IMR-90 (cell line): ENCODE measurements at regions not wholly inside any gene's neighbourhood (a gene's known extent, or its start where the extent isn't known, plus 50 kb on each side); places are given as distances from the start of the nearest gene placed in this dataset.

Source experiments
- ATAC-seq: fragments of 200-7000 bp; cut with Tn5 transposase; 2 replicates; pipeline ENCODE4 v1.9.1; 2020; ENCODE audit warnings: low read depth, mild to moderate bottlenecking, moderate library complexity
- BruUV-seq: library from RNA; stranded (reverse); fragments of 400-500 nt; replicated peaks from 2 replicates; lab custom pipeline; 2021; lab: Mats Ljungman, UMichigan
- CTCF ChIA-PET: fragments of 300-600 bp; formaldehyde crosslinking; extraction: SDS; loops from one replicate; lab custom pipeline; 2021; ENCODE audit warnings: antibody characterized with exemption; lab: Yijun Ruan, JAX
- POLR2A ChIA-PET: fragments of 300-600 bp; sonication (Branson Sonifier 250); formaldehyde crosslinking; loops from one replicate; lab custom pipeline; 2022; ENCODE audit warnings: antibody characterized with exemption; ENCODE audit not compliant: unreplicated experiment; lab: Charles Lee
- DNase-seq: peaks from one replicate; pipeline ENCODE4 v3.0.0; 2013
- H2AFZ ChIP-seq: replicated peaks from 2 replicates; pipeline ENCODE3; 2013; ENCODE audit warnings: low read length, mild to moderate bottlenecking; ENCODE audit not compliant: poor library complexity
- H2AK5ac ChIP-seq: 2 replicates; pipeline ENCODE4 v1.6.1; 2013; ENCODE audit warnings: low read depth, low read length, inconsistent platforms
- H2AK9ac ChIP-seq: replicated peaks from 2 replicates; pipeline ENCODE3; 2013; ENCODE audit warnings: mild to moderate bottlenecking, low read depth, low read length, moderate library complexity; ENCODE audit not compliant: poor library complexity
- H2BK120ac ChIP-seq: 2 replicates; pipeline ENCODE4 v1.6.1; 2013; ENCODE audit warnings: low read depth, low read length, inconsistent platforms
- H2BK15ac ChIP-seq: 3 replicates; pipeline ENCODE4 v1.6.1; 2013; ENCODE audit warnings: low read depth, low read length, inconsistent platforms
- H2BK20ac ChIP-seq: 2 replicates; pipeline ENCODE4 v1.6.1; 2013; ENCODE audit warnings: low read depth, mild to moderate bottlenecking, inconsistent platforms, low read length, moderate library complexity
- H2BK5ac ChIP-seq: 2 replicates; pipeline ENCODE4 v1.6.1; 2013; ENCODE audit warnings: mild to moderate bottlenecking, low read depth, low read length, inconsistent platforms; ENCODE audit not compliant: poor library complexity, severe bottlenecking
- H3K14ac ChIP-seq: replicated peaks from 2 replicates; pipeline ENCODE4 v1.6.1; 2013; ENCODE audit warnings: low read depth, low read length, inconsistent platforms
- H3K18ac ChIP-seq: 2 replicates; pipeline ENCODE4 v1.6.1; 2013; ENCODE audit warnings: low read depth, low read length, control low read depth
- H3K23ac ChIP-seq: 2 replicates; pipeline ENCODE4 v1.6.1; 2013; ENCODE audit warnings: low read depth, low read length, inconsistent platforms
- H3K27ac ChIP-seq: 2 replicates; pipeline ENCODE4 v1.5.1; 2013; ENCODE audit warnings: mild to moderate bottlenecking, control low read depth, low read length; ENCODE audit not compliant: insufficient read depth
- H3K27me3 ChIP-seq: 2 replicates; pipeline ENCODE4 v1.6.1; 2013; ENCODE audit warnings: low read length; ENCODE audit not compliant: control insufficient read depth, insufficient read depth
- H3K36me3 ChIP-seq: 2 replicates; pipeline ENCODE4 v1.6.1; 2013; ENCODE audit warnings: low read length, mixed read lengths; ENCODE audit not compliant: control insufficient read depth, insufficient read depth
- H3K4ac ChIP-seq: 2 replicates; pipeline ENCODE4 v1.6.1; 2013; ENCODE audit warnings: low read depth, low read length, inconsistent platforms
- H3K4me1 ChIP-seq: 2 replicates; pipeline ENCODE4 v1.6.1; 2013; ENCODE audit warnings: low read length, mixed read lengths; ENCODE audit not compliant: control insufficient read depth, insufficient read depth
- H3K4me2 ChIP-seq: 2 replicates; pipeline ENCODE4 v1.6.1; 2013; ENCODE audit warnings: low read depth, mild to moderate bottlenecking, control low read depth, low read length, moderate library complexity
- H3K4me3 ChIP-seq: 2 replicates; pipeline ENCODE4 v1.5.1; 2013; ENCODE audit warnings: low read depth, mild to moderate bottlenecking, control low read depth, low read length, moderate library complexity; ENCODE audit not compliant: insufficient read depth
- H3K56ac ChIP-seq: 2 replicates; pipeline ENCODE4 v1.6.1; 2013; ENCODE audit warnings: low read length, inconsistent platforms; ENCODE audit not compliant: insufficient read depth; ENCODE audit errors: extremely low read depth
- H3K79me1 ChIP-seq, 2 experiments: 2 replicates each; pipeline ENCODE4 v1.6.1; 2013; ENCODE audit warnings: low read length in 2 of 2, inconsistent platforms in 1 of 2, low read depth in 1 of 2
- H3K9ac ChIP-seq: 2 replicates; pipeline ENCODE4 v1.6.1; 2013; ENCODE audit warnings: low read depth, low read length, control low read depth
- H3K9me1 ChIP-seq: 2 replicates; pipeline ENCODE4 v1.6.1; 2013; ENCODE audit warnings: low read length, inconsistent platforms; ENCODE audit not compliant: insufficient read depth
- H3K9me3 ChIP-seq: 2 replicates; pipeline ENCODE4 v1.6.1; 2013; ENCODE audit warnings: low read length; ENCODE audit not compliant: control insufficient read depth, insufficient read depth
- H4K20me1 ChIP-seq: 2 replicates; pipeline ENCODE4 v1.6.1; 2013; ENCODE audit warnings: low read length, inconsistent platforms; ENCODE audit not compliant: insufficient read depth
- H4K5ac ChIP-seq: 2 replicates; pipeline ENCODE4 v1.6.1; 2013; ENCODE audit warnings: mild to moderate bottlenecking, low read depth, low read length, control low read depth
- H4K8ac ChIP-seq, 2 experiments: 2 replicates each; pipeline ENCODE4 v1.6.1; 2013; ENCODE audit warnings: low read depth in 2 of 2, low read length in 2 of 2, control low read depth in 1 of 2, inconsistent platforms in 1 of 2
- H4K91ac ChIP-seq: 2 replicates; pipeline ENCODE4 v1.6.1; 2013; ENCODE audit warnings: low read depth, low read length, inconsistent platforms; ENCODE audit not compliant: insufficient read depth
- BHLHE40 ChIP-seq: fragments of 150-350 bp; IDR thresholded peaks from 2 replicates; pipeline ENCODE4 v1.6.1; 2016; ENCODE audit warnings: mild to moderate bottlenecking, low read depth, low read length
- CHD1 ChIP-seq: IDR thresholded peaks from 2 replicates; pipeline ENCODE4 v1.6.1; 2012; ENCODE audit warnings: low read depth, low read length, improper control_type of control experiment
- MAFK ChIP-seq: IDR thresholded peaks from 2 replicates; pipeline ENCODE4 v1.6.1; 2012; ENCODE audit warnings: low read depth, low read length, improper control_type of control experiment
- MAZ ChIP-seq: IDR thresholded peaks from 2 replicates; pipeline ENCODE4 v1.6.1; 2012; ENCODE audit warnings: low read depth, mild to moderate bottlenecking, low read length, improper control_type of control experiment, moderate library complexity, borderline replicate concordance
- MXI1 ChIP-seq: IDR thresholded peaks from 2 replicates; pipeline ENCODE4 v1.6.1; 2012; ENCODE audit warnings: low read depth, mild to moderate bottlenecking, low read length, moderate library complexity, borderline replicate concordance
- NFE2L2 ChIP-seq: fragments of 150-350 bp; IDR thresholded peaks from 2 replicates; pipeline ENCODE4 v1.6.1; 2016; ENCODE audit warnings: low read depth, mild to moderate bottlenecking, low read length
- RAD21 ChIP-seq: IDR thresholded peaks from 2 replicates; pipeline ENCODE4 v1.6.1; 2012; ENCODE audit warnings: low read length, improper control_type of control experiment
- RCOR1 ChIP-seq: IDR thresholded peaks from 2 replicates; pipeline ENCODE4 v1.6.1; 2012; ENCODE audit warnings: mild to moderate bottlenecking, low read length, improper control_type of control experiment; ENCODE audit not compliant: insufficient replicate concordance
- SMC3 ChIP-seq: fragments of 150-350 bp; IDR thresholded peaks from 2 replicates; pipeline ENCODE4 v1.6.1; 2016; ENCODE audit warnings: low read depth, mild to moderate bottlenecking, antibody characterized with exemption, low read length, moderate library complexity
- USF2 ChIP-seq: fragments of 150-350 bp; IDR thresholded peaks from 2 replicates; pipeline ENCODE4 v1.6.1; 2017; ENCODE audit warnings: mild to moderate bottlenecking, antibody characterized with exemption, low read length, low read depth
- WGBS, 2 experiments: methylation state at CpG; one replicate each; pipeline versions ENCODE4 v1.1.5 to v1.1.7; 2013; ENCODE audit warnings: missing lambda C conversion rate in 2 of 2; ENCODE audit not compliant: insufficient read length in 1 of 2; ENCODE audit errors: extremely low coverage in 2 of 2; 5-methylcytosine and 5-hydroxymethylcytosine counted together
- dilution Hi-C: fragments of 300-500 bp; cut with HindIII; formaldehyde crosslinking; loops from one replicate; pipeline ENCODE4 v1.14.3; 2018; ENCODE audit warnings: low sequenced_read_pairs; ENCODE audit not compliant: unreplicated experiment
- in situ Hi-C: fragments of 300-500 bp; cut with MboI; formaldehyde crosslinking; loops from 3 replicates; pipeline ENCODE4 v1.14.3; 2019; ENCODE audit warnings: low sequenced_read_pairs, inconsistent platforms, mixed read lengths
- intact Hi-C: fragments of 100-400 bp; cut with micrococcal nuclease; formaldehyde crosslinking; loops from 2 replicates; pipeline ENCODE4 v1.10.0; 2022

GRCh38 chr2:181779288-181780021, 99.1 kb upstream of the NEUROD1 start:
- no peak overlapping the region for H3K27ac ChIP-seq
- H2BK20ac ChIP-seq = peak overlapping the region; percentile 7; the same call in 1 of the 2 replicates
- H3K9me3 ChIP-seq = no peaks in the 10 kb centered on the region
- no peak overlapping the region; the same call in 1 of the 2 replicates for H3K23ac ChIP-seq
- DNase-seq = no peak
- TF ChIP-seq RAD21 (no peak), RCOR1 (no peak), NFE2L2 (no peak), MXI1 (no peak), SMC3 (no peak), MAFK (no peak), CHD1 (no peak), USF2 (no peak), MAZ (no peak), BHLHE40 (no peak)
- BruUV-seq = no TSS peak
- ChIA-PET POLR2A (no interaction called here), CTCF (interaction anchor here (0.6 to 0.7 kb wide), 2 partner anchors 36 to 869 kb away, joined by 3 to 5 read pairs; no protein-coding TSS in a partner anchor)
- H2AK5ac ChIP-seq = peak overlapping the region; percentile 75
- dilution Hi-C loops = no loop called here
- peak overlapping the region in 1 of 2 experiments; percentile 48; a peak in 3 of 4 replicates for H4K8ac ChIP-seq
- no CpG with 5 or more reads among the region's 2 CpGs for WGBS, 2 experiments
- peak overlapping the region; percentile 42; the same call in 1 of the 2 replicates for H4K5ac ChIP-seq
- no peak overlapping the region for H2AFZ ChIP-seq
- peak overlapping the region; percentile 70; the same call in 1 of the 2 replicates for H3K18ac ChIP-seq
- no peaks in the 10 kb centered on the region for H3K36me3 ChIP-seq
- no peaks in the 10 kb centered on the region for H3K79me1 ChIP-seq
- peak overlapping the region; percentile 19; the same call in 1 of the 2 replicates for H4K91ac ChIP-seq
- no peaks in the 10 kb centered on the region for H3K9me1 ChIP-seq
- no peak overlapping the region for H3K4me2 ChIP-seq
- no peak overlapping the region for H3K4me3 ChIP-seq
- H2AK9ac ChIP-seq = no peak overlapping the region
- no peaks in the 10 kb centered on the region for H4K20me1 ChIP-seq
- H3K4me1 ChIP-seq = peaks cover 13% of the 10 kb centered on the region; the same call in 1 of the 2 replicates
- H3K9ac ChIP-seq = no peak overlapping the region
- H3K4ac ChIP-seq = peak overlapping the region; percentile 65; the same call in 1 of the 2 replicates
- H3K14ac ChIP-seq = peak overlapping the region; percentile 55
- in situ Hi-C loops = no loop called here
- no peak overlapping the region for H3K56ac ChIP-seq
- H3K27me3 ChIP-seq = no peaks in the 10 kb centered on the region
- H2BK15ac ChIP-seq = peak overlapping the region; percentile 78; the same call in 1 of the 3 replicates
- intact Hi-C loops = no loop called here
- no peak overlapping the region for H2BK5ac ChIP-seq
- 0 out of 2 replicates have a peak, but pooled peaks have one; percentile 7 for ATAC-seq
- peak overlapping the region; percentile 50; the same call in 1 of the 2 replicates for H2BK120ac ChIP-seq
